K562 (cell line): ENCODE measurements at regions not wholly inside any gene's neighbourhood (a gene's known extent, or its start where the extent isn't known, plus 50 kb on each side); places are given as distances from the start of the nearest gene placed in this dataset.

Experiments
- ARHGAP35 ChIP-seq: fragments of 450-650 bp; IDR thresholded peaks from 2 replicates; pipeline ENCODE4 v1.6.1; 2018; ENCODE audit not compliant: partially characterized antibody
- CBX8 ChIP-seq: fragments of 200-600 bp; sonication (generic); IDR thresholded peaks from 2 replicates; pipeline ENCODE4 v1.6.1; 2012; ENCODE audit warnings: borderline replicate concordance, mixed run types, low read depth, mild to moderate bottlenecking, moderate library complexity, mixed read lengths, low read length, control low read depth, inconsistent platforms; ENCODE audit not compliant: poor library complexity, severe bottlenecking; ENCODE audit errors: extremely low read depth
- NFIX ChIP-seq: fragments of 250-450 bp; sonication (Bioruptor Pico); IDR thresholded peaks from 2 replicates; pipeline ENCODE4 v1.4.0; 2020; ENCODE audit warnings: low read depth, mild to moderate bottlenecking, moderate library complexity
- POLR3A ChIP-seq: IDR thresholded peaks from 2 replicates; pipeline ENCODE4 v1.6.1; 2011; ENCODE audit warnings: borderline replicate concordance, mild to moderate bottlenecking, moderate library complexity; ENCODE audit not compliant: insufficient read length, insufficient read depth; ENCODE audit errors: extremely low read depth
- RREB1 ChIP-seq: fragments of 250-450 bp; sonication (Bioruptor Pico); IDR thresholded peaks from 2 replicates; pipeline ENCODE4 v1.4.0; 2020
- ZSCAN32 ChIP-seq: fragments of 450-650 bp; formaldehyde crosslinking; IDR thresholded peaks from 2 replicates; pipeline ENCODE4 v1.4.0; 2020; ENCODE audit warnings: mild to moderate bottlenecking, moderate library complexity

GRCh38 chr5:39482098-39482497 is 57.3 kb upstream of the DAB2 start (continued):
- TF ChIP-seq RREB1 (CRISPR knock-in tag) (no peak), ARHGAP35 (no peak), POLR3A (no peak), CBX8 (no peak), ZSCAN32 (CRISPR knock-in tag) (no peak), NFIX (CRISPR knock-in tag) (no peak)
